Right ventricle myocardium inferior (tissue), 1 donor: ENCODE measurements at regions not wholly inside any gene's neighbourhood (a gene's known extent, or its start where the extent isn't known, plus 50 kb on each side); places are given as distances from the start of the nearest gene placed in this dataset.
A peak's percentile ranks its signal among the peaks of the same experiment; 100 is the strongest.

Experiments
- ATAC-seq: fragments of 200-7000 bp; cut with Tn5 transposase; one replicate; pipeline ENCODE4 v1.9.1; 2020; ENCODE audit warnings: mild to moderate bottlenecking, moderate library complexity
- DNase-seq: peaks from one replicate; pipeline ENCODE4 v3.0.0; 2021; ENCODE audit errors: missing footprints
- intact Hi-C: fragments of 100-400 bp; cut with DNase I; formaldehyde crosslinking; loops from one replicate; pipeline ENCODE4 v1.11.0; 2022
- donor health status: DM: no; HTN: yes; CAD: no; lungs with severe emphysema.

DNA sequence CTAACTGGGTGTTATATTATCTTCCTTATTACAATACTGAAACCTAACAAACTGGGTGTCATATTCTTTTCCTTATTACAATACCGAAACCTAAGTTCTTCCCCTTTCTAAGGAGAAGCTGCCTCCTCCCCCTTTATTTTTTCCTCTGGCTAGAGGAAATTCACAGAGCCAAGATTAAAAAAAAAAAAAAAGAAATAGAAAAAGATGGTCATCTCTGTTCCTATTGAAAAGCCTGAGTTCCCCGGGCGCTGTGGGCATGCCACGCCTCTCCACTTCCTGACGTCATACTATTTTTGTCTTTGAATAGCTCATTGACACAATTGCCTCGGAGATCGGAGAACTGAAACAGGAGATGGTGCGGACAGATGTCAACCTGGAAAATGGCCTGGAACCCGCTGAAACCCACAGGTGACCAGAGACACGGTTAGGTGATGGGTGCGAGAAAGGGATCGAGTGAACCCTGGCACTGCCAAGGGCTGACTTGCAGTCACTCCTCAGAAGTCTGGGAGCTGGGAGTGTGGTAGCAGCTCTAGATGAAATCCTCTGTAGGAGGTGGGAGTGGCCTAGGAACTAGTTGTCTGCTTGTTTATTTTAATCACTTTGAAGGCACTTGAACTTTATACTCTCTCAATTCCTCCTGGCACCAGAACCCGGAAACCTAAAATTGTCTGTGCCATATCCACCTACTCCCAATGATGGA, 82.2 kb upstream of the NAA20 start:
- ATAC-seq = peak; percentile 45
- intact Hi-C loops = loop anchor here (5.0 kb wide), 1 partner anchor 48 kb away; no protein-coding TSS in a partner anchor
- no peak for DNase-seq

- ATAC-seq = no peak
- intact Hi-C loops = loop anchor here (5.0 kb wide), 1 partner anchor 49 kb away; no protein-coding TSS in a partner anchor
- DNase-seq = no peak
These were observed 81.3 kb upstream of the NAA20 start for GRCh38 chr20:19935842-19936241.

DNA sequence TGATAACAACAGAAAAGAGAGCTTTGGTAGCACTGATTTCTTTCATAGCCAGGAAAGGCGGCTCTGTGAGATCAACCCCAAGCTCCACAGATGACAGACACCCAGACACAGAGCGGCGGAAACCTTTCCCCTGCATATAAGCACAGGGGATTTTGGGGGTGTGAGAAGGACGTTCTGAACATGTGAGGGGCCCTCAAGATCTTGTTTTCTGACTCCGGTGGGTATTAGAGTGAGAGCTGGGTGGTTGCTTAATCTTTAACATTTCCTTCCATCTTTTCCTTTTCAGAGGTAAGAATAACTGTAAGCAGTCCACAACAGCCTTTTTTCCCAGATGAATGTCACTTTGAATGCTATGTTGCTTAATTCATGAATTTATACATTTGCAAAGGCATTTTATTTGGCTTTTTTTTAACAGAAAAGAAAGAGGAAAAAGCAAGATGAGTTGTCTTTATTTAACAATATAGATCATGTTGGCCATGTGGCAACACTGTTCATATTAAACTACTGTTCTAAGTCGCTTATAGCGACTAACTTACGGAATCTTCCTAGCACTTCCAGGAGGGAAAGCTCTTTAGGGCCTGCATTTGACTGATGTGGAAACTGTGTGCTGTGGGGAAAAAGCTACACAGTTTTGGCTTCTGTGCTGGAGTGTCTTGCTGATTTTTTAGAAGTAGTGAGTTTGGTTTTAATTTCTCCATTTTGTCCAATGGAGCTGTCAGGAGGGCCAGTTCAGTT, 80.5 kb upstream of the NAA20 start:
- DNase-seq = no peak
- ATAC-seq = no peak
- intact Hi-C loops = loop anchor here (5.0 kb wide), 1 partner anchor 49 kb away; no protein-coding TSS in a partner anchor

- peak; percentile 43 for ATAC-seq
- intact Hi-C loops = loop anchor here (5.0 kb wide), 1 partner anchor 50 kb away; no protein-coding TSS in a partner anchor
- DNase-seq = no peak
These were observed 79.9 kb upstream of the NAA20 start for GRCh38 chr20:19937218-19937617.

- no peak for DNase-seq
- intact Hi-C loops = loop anchor here (5.0 kb wide), 1 partner anchor 51 kb away; no protein-coding TSS in a partner anchor
- no peak for ATAC-seq
These were observed 79.3 kb upstream of the NAA20 start for GRCh38 chr20:19937651-19938420.

GRCh38 chr20:19938421-19939090, 78.6 kb upstream of the NAA20 start:
- intact Hi-C loops = loop anchor here (5.0 kb wide), 1 partner anchor 51 kb away; no protein-coding TSS in a partner anchor
- ATAC-seq = no peak
- no peak for DNase-seq

DNA sequence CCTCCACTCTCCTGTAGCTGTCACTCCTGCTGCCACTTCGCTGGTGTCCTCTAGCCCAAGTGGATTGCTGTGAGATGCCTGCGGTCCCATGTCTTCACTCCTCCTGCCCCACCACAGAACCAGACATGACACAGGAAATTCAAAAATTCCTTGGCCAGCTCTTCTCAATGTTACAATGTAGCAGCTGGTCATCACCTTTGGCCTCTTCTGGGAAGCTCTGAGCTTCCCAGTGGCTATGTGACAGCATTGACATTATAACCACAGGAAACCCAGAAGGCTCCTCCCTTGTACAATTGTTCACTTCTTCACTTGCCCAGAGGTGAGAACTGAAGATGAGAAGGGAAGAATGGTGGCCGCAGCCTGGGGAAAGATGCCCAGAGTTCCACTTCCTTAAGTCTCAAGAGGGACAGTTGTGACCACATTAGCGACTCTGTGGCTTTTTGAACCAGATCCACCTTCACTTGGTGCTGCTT, 76.1 kb upstream of the NAA20 start:
- no peak for DNase-seq
- intact Hi-C loops = no loop called here
- no peak for ATAC-seq

GRCh38 chr20:19942611-19943010, 74.6 kb upstream of the NAA20 start:
- intact Hi-C loops = no loop called here
- no peak for ATAC-seq
- no peak for DNase-seq

DNA sequence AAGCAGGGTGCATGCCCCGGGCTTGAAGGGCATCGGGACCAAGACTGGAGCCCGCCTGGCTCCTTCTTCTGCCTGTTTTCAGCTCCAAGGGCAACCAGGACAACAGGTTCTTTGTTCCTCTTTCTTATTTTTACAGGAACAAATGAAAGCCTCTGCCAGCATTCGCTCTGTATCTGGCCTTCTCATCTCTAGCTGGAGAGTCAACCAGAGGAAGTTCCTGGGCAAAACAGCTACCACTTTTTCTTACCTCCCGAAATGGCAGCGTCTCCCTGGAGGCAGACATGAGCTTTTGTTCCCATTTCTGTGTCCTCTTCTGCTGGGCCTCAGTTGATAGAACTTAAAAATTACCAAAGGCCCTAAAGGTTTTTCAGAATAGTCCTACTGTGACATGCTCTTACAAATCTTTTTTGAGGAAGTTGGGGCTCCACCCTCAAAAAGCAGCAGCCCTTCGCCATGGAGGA, 74.1 kb upstream of the NAA20 start:
- ATAC-seq (peak; percentile 27), DNase-seq (no peak)
- intact Hi-C loops = no loop called here

DNA sequence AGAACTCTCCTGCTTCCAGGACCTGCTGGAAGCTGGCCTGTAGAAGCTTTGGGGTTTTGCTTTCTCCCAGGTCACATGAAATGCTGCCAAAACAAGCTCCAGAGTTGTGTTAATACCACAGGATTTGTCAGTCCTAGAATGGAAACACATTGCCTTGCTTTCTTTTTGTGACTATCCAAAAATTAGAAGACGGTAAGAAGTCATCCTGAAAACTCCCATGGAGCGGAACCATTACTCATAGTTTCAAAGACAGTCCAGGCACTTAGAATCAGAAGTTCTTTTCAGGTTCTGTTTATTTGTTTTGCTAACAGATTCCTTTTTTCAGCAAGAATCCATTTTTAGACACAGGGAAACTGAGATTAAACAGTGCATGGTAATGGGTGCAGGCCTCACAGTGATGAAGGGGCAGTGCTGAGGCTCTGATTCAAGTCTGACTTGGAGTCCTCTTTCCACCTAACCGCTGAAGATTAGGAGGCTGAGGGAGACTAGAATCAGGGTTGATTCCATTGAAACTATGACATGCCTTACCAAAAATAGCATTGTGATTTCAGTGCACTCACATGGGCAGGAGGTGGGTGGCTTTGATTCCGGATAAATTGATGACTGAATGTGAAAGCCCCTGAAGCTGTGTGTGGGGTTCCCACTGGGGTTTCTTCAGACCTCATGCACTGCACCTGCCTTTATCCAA, 72.2 kb upstream of the NAA20 start:
- peak; percentile 30 for ATAC-seq
- no peak for DNase-seq
- intact Hi-C loops = loop anchor here (2.0 kb wide), 1 partner anchor 30 kb away; no protein-coding TSS in a partner anchor

DNA sequence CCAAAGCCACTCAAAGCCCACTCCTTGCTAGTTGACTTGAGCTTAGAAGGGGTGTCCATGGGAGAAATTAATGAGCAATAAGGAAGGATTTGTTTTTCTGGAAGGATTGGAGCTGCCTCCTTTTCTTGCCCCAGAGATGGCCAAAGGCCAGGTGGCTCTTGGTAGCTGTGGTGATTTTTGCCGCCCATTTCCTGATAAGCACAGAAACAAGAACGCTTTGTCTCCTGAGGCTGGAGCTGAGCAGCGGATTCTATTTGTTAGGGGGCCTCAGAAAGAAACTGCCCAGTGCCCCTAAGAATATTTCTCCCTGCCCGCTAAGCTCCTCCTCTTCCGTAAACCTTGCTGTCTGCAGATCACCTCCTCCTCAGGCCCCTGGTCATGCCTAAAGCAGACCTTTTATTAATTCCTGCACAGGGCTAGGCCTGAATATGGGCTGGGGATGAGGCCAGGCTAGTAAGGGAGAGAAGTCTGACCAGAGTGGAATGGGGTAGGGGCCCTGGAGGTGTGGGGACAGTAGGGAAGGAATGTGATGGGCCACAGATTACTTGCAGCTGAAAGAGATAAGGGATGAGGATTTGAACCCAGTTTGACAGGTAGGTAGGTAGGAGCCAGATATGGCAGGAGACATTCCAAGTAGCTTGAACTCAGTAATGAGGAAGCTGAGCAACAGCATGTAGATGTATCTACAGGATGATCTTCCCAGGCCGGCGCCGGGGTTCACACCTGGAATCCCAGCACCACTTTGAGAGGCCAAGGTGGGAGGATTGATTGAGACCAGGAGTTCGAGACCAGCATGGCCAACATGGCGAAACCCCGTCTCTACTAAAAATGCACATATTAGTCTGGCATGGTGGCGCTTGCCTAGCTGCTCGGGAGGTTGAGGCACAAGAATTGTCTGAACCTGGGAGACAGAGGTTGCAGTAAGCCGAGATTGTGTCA, 71.2 kb upstream of the NAA20 start:
- ATAC-seq = peak; percentile 51
- no peak for DNase-seq
- intact Hi-C loops = loop anchor here (2.0 kb wide), 1 partner anchor 29 kb away; no protein-coding TSS in a partner anchor

DNA sequence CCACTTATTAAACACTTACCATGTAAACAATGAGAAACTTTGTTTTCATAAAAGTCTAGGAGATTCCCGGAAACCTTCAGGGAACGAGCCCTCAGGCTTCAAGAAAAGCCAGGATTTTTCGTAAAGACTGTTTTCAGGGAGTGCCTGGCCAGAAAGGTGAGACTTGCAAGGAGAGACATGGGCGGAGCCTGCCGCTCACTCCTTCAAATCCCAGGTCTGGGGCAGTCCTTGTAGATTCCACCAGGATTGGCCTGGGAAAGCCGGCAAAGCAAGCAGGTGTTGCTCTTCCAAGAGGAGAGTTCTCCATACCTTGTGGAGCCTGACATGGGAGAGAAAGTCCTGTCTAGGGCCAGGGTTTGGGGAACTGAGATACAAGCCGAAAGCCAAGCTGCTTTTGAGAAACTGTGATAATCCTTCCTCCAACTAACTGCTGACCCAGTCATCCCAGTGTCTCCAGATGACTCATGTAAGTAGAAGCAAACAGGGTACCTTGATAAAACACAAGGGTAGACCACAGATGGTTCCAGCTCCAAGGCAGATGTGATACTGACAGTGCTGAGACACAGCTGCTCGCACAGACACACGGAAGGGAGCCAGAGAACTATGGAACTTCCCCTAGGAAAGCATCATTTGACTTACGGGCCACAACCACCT, 69.4 kb upstream of the NAA20 start:
- intact Hi-C loops = no loop called here

DNA sequence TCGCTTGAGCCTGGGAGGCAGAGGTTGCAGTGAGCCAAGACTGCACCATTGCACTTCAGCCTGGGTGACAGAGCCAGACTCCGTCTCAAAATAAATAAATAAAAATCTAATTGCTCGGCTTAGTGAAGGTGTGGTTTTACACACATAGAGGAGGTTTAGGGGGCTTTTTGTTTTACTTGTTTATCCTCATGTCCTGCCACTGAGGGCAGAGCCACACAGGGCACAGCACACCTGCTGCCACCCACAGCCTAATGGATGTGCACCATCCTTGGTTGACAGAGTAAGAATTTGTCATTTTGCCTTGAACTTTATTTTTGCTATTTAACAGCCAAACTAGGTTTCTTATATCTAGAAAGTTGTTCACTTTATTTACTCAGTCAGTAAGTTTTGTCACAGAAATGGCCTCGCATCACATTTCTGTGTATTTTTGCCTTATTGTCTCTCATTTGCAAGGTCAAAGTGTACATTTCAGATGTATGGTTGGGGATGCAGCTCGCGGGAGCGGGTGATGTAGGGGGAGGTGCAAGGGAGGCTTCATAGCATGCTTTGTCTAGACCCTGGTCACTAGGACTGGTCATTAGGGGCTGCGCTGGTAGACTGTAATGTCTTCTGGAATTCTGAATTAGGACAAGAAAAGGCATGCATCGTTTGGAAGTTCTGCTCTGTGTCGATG, 67.8 kb upstream of the NAA20 start:
- ATAC-seq = no peak

More for the DNA sequence above, 69.4 kb upstream of the NAA20 start:
- no peak for ATAC-seq
- no peak for DNase-seq

GRCh38 chr20:19950042-19950441, 67.1 kb upstream of the NAA20 start:
- intact Hi-C loops = no loop called here
- ATAC-seq (no peak), DNase-seq (no peak)

More for the DNA sequence above, 67.8 kb upstream of the NAA20 start:
- no peak for DNase-seq
- intact Hi-C loops = no loop called here

- DNase-seq = no peak
- no peak for ATAC-seq
- intact Hi-C loops = no loop called here
These were observed 64.8 kb upstream of the NAA20 start for GRCh38 chr20:19952392-19952791.

DNA sequence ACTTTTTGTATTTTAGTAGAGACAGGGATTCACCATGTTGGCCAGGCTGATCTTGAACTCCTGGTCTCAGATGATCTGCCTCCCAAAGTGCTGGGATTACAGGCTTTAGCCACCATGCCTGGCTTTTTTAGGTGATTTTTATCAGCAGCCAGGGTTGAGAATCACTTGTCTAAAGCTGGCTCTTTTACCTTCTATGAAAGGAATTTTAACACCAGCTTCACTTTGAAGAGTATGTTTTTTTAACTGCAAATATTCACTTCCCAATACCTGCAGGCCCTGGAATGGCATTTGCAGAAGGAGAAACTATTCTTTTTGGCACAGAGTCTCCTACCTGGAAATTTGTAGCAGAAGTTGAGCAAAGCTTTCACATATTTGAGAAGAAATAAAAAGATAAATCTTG, 63.6 kb upstream of the NAA20 start:
- DNase-seq (no peak), ATAC-seq (no peak)
- intact Hi-C loops = no loop called here
